ENCODE measurements at regions not wholly inside any gene's neighbourhood (a gene's known extent, or its start where the extent isn't known, plus 50 kb on each side); places are given as distances from the start of the nearest gene placed in this dataset.

DNA sequence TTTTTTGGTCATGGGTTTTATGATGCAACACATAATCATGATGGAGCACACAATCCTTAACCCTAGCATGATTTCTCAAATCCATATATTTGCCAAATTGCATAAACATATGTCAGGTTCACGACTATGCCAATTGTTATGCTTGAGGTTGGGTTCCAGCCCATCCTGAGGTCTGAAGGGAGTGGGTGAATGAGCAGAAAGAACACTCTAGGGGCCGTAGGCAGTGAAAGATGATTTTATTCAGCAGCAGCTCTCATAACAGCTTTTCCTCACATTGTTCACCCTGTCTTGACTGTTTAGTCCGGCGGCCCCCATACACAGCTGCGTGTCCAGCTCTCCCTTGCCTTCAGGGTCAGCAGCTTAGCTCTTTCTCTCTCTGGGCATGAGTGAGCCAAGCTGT is 627.7 kb downstream of the PLA2G4A start:
- no peak overlapping the region for H2AFZ ChIP-seq (ENCODE audit: low read length)
- no peak for TF ChIP-seq CTCF (IDR thresholded peaks at IDR 0.05; ENCODE audit: extremely low read depth, low read depth, low read length)

DNA sequence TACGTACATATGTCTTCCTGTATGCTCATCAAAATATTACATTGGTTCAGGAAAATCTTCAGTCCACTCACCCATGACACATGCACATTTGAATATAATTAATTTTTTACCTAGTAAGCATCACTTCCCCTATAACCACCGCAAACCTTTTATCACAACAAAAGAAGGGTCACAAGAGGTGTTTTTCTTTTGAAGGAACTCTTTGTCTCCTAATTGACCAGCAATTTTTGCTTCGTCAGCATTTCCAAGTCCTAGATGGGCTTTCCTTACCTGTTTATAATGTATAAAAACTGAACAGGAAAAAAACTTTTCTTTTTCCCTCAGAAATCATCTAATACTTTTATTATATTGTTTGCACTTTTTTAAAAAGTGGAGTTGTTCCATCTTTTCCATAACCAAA is 631.3 kb downstream of the PLA2G4A start:
- no peak for TF ChIP-seq CTCF (IDR thresholded peaks at IDR 0.05; ENCODE audit: extremely low read depth, low read depth, low read length)
- H2AFZ ChIP-seq (ENCODE audit: low read length) = no peak overlapping the region
- H3K4me1 ChIP-seq (ENCODE audit: insufficient read depth, low read length) = no peaks in the 10 kb centered on the region
- H3K4me2 ChIP-seq (ENCODE audit: insufficient read depth, low read length) = no peak overlapping the region
- H3K79me2 ChIP-seq (ENCODE audit: insufficient read depth, low read length) = no peaks in the 10 kb centered on the region
- no peak for DNase-seq (ENCODE audit: insufficient read length, low spot score, missing footprints)
- H3K4me3 ChIP-seq (ENCODE audit: insufficient read depth, low read length) = no peak overlapping the region
- no peaks in the 10 kb centered on the region for H3K27me3 ChIP-seq (ENCODE audit: insufficient read depth, low read length)
- no peaks in the 10 kb centered on the region for H3K36me3 ChIP-seq (ENCODE audit: insufficient read depth, low read length)
- H3K9me3 ChIP-seq (ENCODE audit: low read depth, low read length) = no peaks in the 10 kb centered on the region
- no peak overlapping the region for H3K27ac ChIP-seq (ENCODE audit: low read depth, low read length)
- H4K20me1 ChIP-seq (ENCODE audit: insufficient read depth, low read length) = no peaks in the 10 kb centered on the region

More for the DNA sequence above, 627.7 kb downstream of the PLA2G4A start:
- H3K27me3 ChIP-seq (ENCODE audit: insufficient read depth, low read length) = no peaks in the 10 kb centered on the region
- no peak overlapping the region for H3K27ac ChIP-seq (ENCODE audit: low read depth, low read length)
- H3K79me2 ChIP-seq (ENCODE audit: insufficient read depth, low read length) = no peaks in the 10 kb centered on the region
- no peaks in the 10 kb centered on the region for H4K20me1 ChIP-seq (ENCODE audit: insufficient read depth, low read length)
- H3K4me2 ChIP-seq (ENCODE audit: insufficient read depth, low read length) = no peak overlapping the region
- H3K9me3 ChIP-seq (ENCODE audit: low read depth, low read length) = no peaks in the 10 kb centered on the region
- H3K4me3 ChIP-seq (ENCODE audit: insufficient read depth, low read length) = no peak overlapping the region
- no peak for DNase-seq (ENCODE audit: insufficient read length, low spot score, missing footprints)
- no peaks in the 10 kb centered on the region for H3K4me1 ChIP-seq (ENCODE audit: insufficient read depth, low read length)
- H3K36me3 ChIP-seq (ENCODE audit: insufficient read depth, low read length) = no peaks in the 10 kb centered on the region

DNA sequence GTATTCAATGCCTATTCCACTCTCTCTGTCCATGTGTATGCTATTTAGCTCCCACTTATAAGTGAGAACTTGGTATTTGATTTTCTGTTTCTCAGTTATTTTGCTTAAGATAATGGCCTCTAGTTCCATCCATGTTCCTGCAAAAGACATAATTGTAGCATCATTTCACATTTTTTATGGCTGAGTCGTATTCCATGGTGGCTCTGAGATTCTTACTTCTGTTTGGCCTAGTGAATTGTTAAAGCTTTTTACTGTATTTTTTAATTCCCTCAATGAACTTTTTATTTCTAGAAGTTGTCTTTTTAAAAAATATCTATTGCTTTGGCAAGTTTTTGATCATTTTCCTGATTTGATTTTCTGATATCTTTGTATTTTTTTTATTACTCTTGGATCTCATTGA is 635.6 kb downstream of the PLA2G4A start:
- Histone ChIP-seq H3K27me3 (ENCODE audit: insufficient read depth, low read length) (no peaks in the 10 kb centered on the region), H3K36me3 (ENCODE audit: insufficient read depth, low read length) (no peaks in the 10 kb centered on the region), H3K4me3 (ENCODE audit: insufficient read depth, low read length) (no peak overlapping the region), H2AFZ (ENCODE audit: low read length) (no peak overlapping the region), H4K20me1 (ENCODE audit: insufficient read depth, low read length) (no peaks in the 10 kb centered on the region), H3K79me2 (ENCODE audit: insufficient read depth, low read length) (no peaks in the 10 kb centered on the region), H3K9me3 (ENCODE audit: low read depth, low read length) (no peaks in the 10 kb centered on the region), H3K4me1 (ENCODE audit: insufficient read depth, low read length) (no peaks in the 10 kb centered on the region), H3K27ac (ENCODE audit: low read depth, low read length) (no peak overlapping the region), H3K4me2 (ENCODE audit: insufficient read depth, low read length) (no peak overlapping the region)
- DNase-seq (ENCODE audit: insufficient read length, low spot score, missing footprints) = no peak
- no peak for TF ChIP-seq CTCF (IDR thresholded peaks at IDR 0.05; ENCODE audit: extremely low read depth, low read depth, low read length)

GRCh38 chr1:187465441-187465840 is 636.7 kb downstream of the PLA2G4A start:
- Histone ChIP-seq H4K20me1 (ENCODE audit: insufficient read depth, low read length) (no peaks in the 10 kb centered on the region), H3K4me1 (ENCODE audit: insufficient read depth, low read length) (no peaks in the 10 kb centered on the region), H3K36me3 (ENCODE audit: insufficient read depth, low read length) (no peaks in the 10 kb centered on the region), H3K4me3 (ENCODE audit: insufficient read depth, low read length) (no peak overlapping the region), H3K27me3 (ENCODE audit: insufficient read depth, low read length) (no peaks in the 10 kb centered on the region), H3K79me2 (ENCODE audit: insufficient read depth, low read length) (no peaks in the 10 kb centered on the region), H3K27ac (ENCODE audit: low read depth, low read length) (no peak overlapping the region), H2AFZ (ENCODE audit: low read length) (no peak overlapping the region), H3K4me2 (ENCODE audit: insufficient read depth, low read length) (no peak overlapping the region), H3K9me3 (ENCODE audit: low read depth, low read length) (no peaks in the 10 kb centered on the region)
- no peak for TF ChIP-seq CTCF (IDR thresholded peaks at IDR 0.05; ENCODE audit: extremely low read depth, low read depth, low read length)
- DNase-seq (ENCODE audit: insufficient read length, low spot score, missing footprints) = no peak
